BLaER1 treated with 17β-estradiol and CSF1 and Interleukin-3, amounts not matched to agents 10 nM and 100 nM (cell line): ENCODE measurements at regions not wholly inside any gene's neighbourhood (a gene's known extent, or its start where the extent isn't known, plus 50 kb on each side); places are given as distances from the start of the nearest gene placed in this dataset.

Source experiments
- H3K27ac ChIP-seq, 11 experiments: shearing (Covaris generic); formaldehyde crosslinking; 2 replicates each; pipeline ENCODE4 v1.8.1; 2022
- H3K27me3 ChIP-seq, 11 experiments: shearing (Covaris generic); formaldehyde crosslinking; 2 replicates each; pipeline ENCODE4 v1.8.1; 2022
- H3K36me3 ChIP-seq, 11 experiments: shearing (Covaris generic); formaldehyde crosslinking; 2 replicates each; pipeline ENCODE4 v1.8.1; 2022
- H3K4me1 ChIP-seq, 10 experiments: shearing (Covaris generic); formaldehyde crosslinking; 2 replicates each; pipeline ENCODE4 v1.8.1; 2022
- H3K4me2 ChIP-seq, 11 experiments: shearing (Covaris generic); formaldehyde crosslinking; 2 replicates each; pipeline ENCODE4 v1.8.1; 2022
- H3K4me3 ChIP-seq, 10 experiments: shearing (Covaris generic); formaldehyde crosslinking; 2 replicates each; pipeline ENCODE4 v1.8.1; 2022
- H3K9ac ChIP-seq, 11 experiments: shearing (Covaris generic); formaldehyde crosslinking; 2 replicates each; pipeline ENCODE4 v1.8.1; 2022
- H3K9me3 ChIP-seq, 11 experiments: shearing (Covaris generic); formaldehyde crosslinking; replicated peaks in 1 of 11; 2 replicates each; pipeline ENCODE4 v1.8.1; 2022
- H4K20me1 ChIP-seq, 11 experiments: shearing (Covaris generic); formaldehyde crosslinking; 2 replicates each; pipeline ENCODE4 v1.8.1; 2022
- Cebpa-rat ChIP-seq, 11 experiments: shearing (Covaris generic); IDR thresholded peaks; 2 replicates each; pipeline ENCODE4 v1.8.1; 2022

GRCh38 chr2:65518751-65519150 is 86.4 kb upstream of the SPRED2 start:
- Histone ChIP-seq H3K36me3 (no peaks in the 10 kb centered on the region), H3K27me3 (no peaks in the 10 kb centered on the region), H3K9me3 (peaks cover 8 to 24% (median 14%) of the 10 kb centered on the region in 11 experiments; a peak in 18 of 22 replicates), H3K9ac (no peak overlapping the region), H3K4me2 (no peak overlapping the region), H3K27ac (no peak overlapping the region), H3K4me1 (no peaks in the 10 kb centered on the region), H4K20me1 (no peaks in the 10 kb centered on the region), H3K4me3 (no peak overlapping the region)
- TF ChIP-seq Cebpa-rat (IDR thresholded peaks at IDR 0.05) = no peak

GRCh38 chr2:65514555-65515195 is 82.3 kb upstream of the SPRED2 start:
- no peaks in the 10 kb centered on the region for H3K4me1 ChIP-seq
- H3K9me3 ChIP-seq = peaks cover 0 to 36% (median 13%) of the 10 kb centered on the region in 11 experiments; a peak in 15 of 22 replicates
- no peak for TF ChIP-seq Cebpa-rat (IDR thresholded peaks at IDR 0.05)
- H3K36me3 ChIP-seq = no peaks in the 10 kb centered on the region
- H4K20me1 ChIP-seq = no peaks in the 10 kb centered on the region
- no peak overlapping the region for H3K9ac ChIP-seq
- no peak overlapping the region for H3K27ac ChIP-seq
- no peak overlapping the region for H3K4me3 ChIP-seq
- H3K27me3 ChIP-seq = no peaks in the 10 kb centered on the region
- no peak overlapping the region for H3K4me2 ChIP-seq

GRCh38 chr2:65512783-65513182 is 80.4 kb upstream of the SPRED2 start:
- no peaks in the 10 kb centered on the region for H4K20me1 ChIP-seq
- H3K4me3 ChIP-seq = no peak overlapping the region
- peaks cover 0 to 38% (median 9%) of the 10 kb centered on the region in 11 experiments; a peak in 15 of 22 replicates for H3K9me3 ChIP-seq
- H3K4me1 ChIP-seq = no peaks in the 10 kb centered on the region
- no peaks in the 10 kb centered on the region for H3K27me3 ChIP-seq
- no peak for TF ChIP-seq Cebpa-rat (IDR thresholded peaks at IDR 0.05)
- H3K36me3 ChIP-seq = no peaks in the 10 kb centered on the region
- no peak overlapping the region for H3K4me2 ChIP-seq
- no peak overlapping the region for H3K27ac ChIP-seq
- H3K9ac ChIP-seq = no peak overlapping the region

- no peak for TF ChIP-seq Cebpa-rat (IDR thresholded peaks at IDR 0.05)
Observed at GRCh38 chr2:65511306-65511705, 78.9 kb upstream of the SPRED2 start.

GRCh38 chr2:65508225-65508624 is 75.8 kb upstream of the SPRED2 start:
- Histone ChIP-seq H3K27ac (no peak overlapping the region), H4K20me1 (no peaks in the 10 kb centered on the region), H3K4me1 (peaks cover 0 to 11% (median 8%) of the 10 kb centered on the region in 10 experiments; a peak in 14 of 20 replicates), H3K4me3 (no peak overlapping the region), H3K9me3 (peaks cover 0 to 36% (median 9%) of the 10 kb centered on the region in 11 experiments; a peak in 15 of 22 replicates), H3K27me3 (no peaks in the 10 kb centered on the region), H3K36me3 (no peaks in the 10 kb centered on the region), H3K9ac (no peak overlapping the region), H3K4me2 (no peak overlapping the region)
- TF ChIP-seq Cebpa-rat (IDR thresholded peaks at IDR 0.05) = no peak

More at GRCh38 chr2:65511306-65511705, 78.9 kb upstream of the SPRED2 start:
- Histone ChIP-seq H3K4me3 (no peak overlapping the region), H3K4me1 (no peaks in the 10 kb centered on the region), H3K4me2 (no peak overlapping the region), H3K27me3 (no peaks in the 10 kb centered on the region), H3K36me3 (no peaks in the 10 kb centered on the region), H3K9me3 (peaks cover 0 to 40% (median 9%) of the 10 kb centered on the region in 11 experiments; a peak in 15 of 22 replicates), H3K27ac (no peak overlapping the region), H4K20me1 (no peaks in the 10 kb centered on the region), H3K9ac (no peak overlapping the region)

- no peak overlapping the region for H3K9ac ChIP-seq
- TF ChIP-seq Cebpa-rat (IDR thresholded peaks at IDR 0.05) = no peak
- H3K27me3 ChIP-seq = no peaks in the 10 kb centered on the region
- H3K27ac ChIP-seq = no peak overlapping the region
- peaks cover 0 to 28% (median 9%) of the 10 kb centered on the region in 11 experiments; a peak in 15 of 22 replicates for H3K9me3 ChIP-seq
- no peaks in the 10 kb centered on the region for H3K36me3 ChIP-seq
- no peaks in the 10 kb centered on the region for H4K20me1 ChIP-seq
- no peak overlapping the region for H3K4me2 ChIP-seq
- H3K4me1 ChIP-seq = peaks cover 0 to 11% (median 8%) of the 10 kb centered on the region in 10 experiments; a peak in 14 of 20 replicates
- H3K4me3 ChIP-seq = no peak overlapping the region
Observed at GRCh38 chr2:65507102-65508069, 75.0 kb upstream of the SPRED2 start.

- Histone ChIP-seq H3K9ac (no peak overlapping the region), H3K36me3 (no peaks in the 10 kb centered on the region), H3K4me2 (peak overlapping the region in 8 of 11 experiments; percentile 18 to 62 (median 52); a peak in 14 of 22 replicates), H4K20me1 (no peaks in the 10 kb centered on the region), H3K4me1 (peaks cover 0 to 11% (median 8%) of the 10 kb centered on the region in 10 experiments; a peak in 14 of 20 replicates), H3K4me3 (no peak overlapping the region), H3K9me3 (peaks cover 0 to 7% (median 0%) of the 10 kb centered on the region in 11 experiments; a peak in 6 of 22 replicates), H3K27me3 (no peaks in the 10 kb centered on the region), H3K27ac (no peak overlapping the region; a peak in 1 of 22 replicates)
- TF ChIP-seq Cebpa-rat (IDR thresholded peaks at IDR 0.05) = no peak
Observed at GRCh38 chr2:65504814-65505697, 72.7 kb upstream of the SPRED2 start.

GRCh38 chr2:65504201-65504600 is 71.8 kb upstream of the SPRED2 start:
- peaks cover 4 to 15% (median 11%) of the 10 kb centered on the region in 10 experiments for H3K4me1 ChIP-seq

More at GRCh38 chr2:65504201-65504600, 71.8 kb upstream of the SPRED2 start:
- H3K4me3 ChIP-seq = no peak overlapping the region
- H4K20me1 ChIP-seq = no peaks in the 10 kb centered on the region
- H3K27ac ChIP-seq = no peak overlapping the region
- no peak overlapping the region for H3K9ac ChIP-seq
- H3K36me3 ChIP-seq = no peaks in the 10 kb centered on the region
- H3K27me3 ChIP-seq = no peaks in the 10 kb centered on the region
- H3K9me3 ChIP-seq = peaks cover 0 to 7% (median 0%) of the 10 kb centered on the region in 11 experiments; a peak in 6 of 22 replicates
- H3K4me2 ChIP-seq = no peak overlapping the region
- no peak for TF ChIP-seq Cebpa-rat (IDR thresholded peaks at IDR 0.05)
